SK-N-SH (cell line): ENCODE measurements at regions not wholly inside any gene's neighbourhood (a gene's known extent, or its start where the extent isn't known, plus 50 kb on each side); places are given as distances from the start of the nearest gene placed in this dataset.

Experiments
- CTCF ChIA-PET: fragments of 300-600, 350-600 bp; formaldehyde crosslinking; extraction: SDS; loops from one replicate; lab custom pipeline; 2021; lab: Yijun Ruan, JAX
- POLR2A ChIA-PET: fragments of 350-600 bp; sonication (Branson Sonifier 250); formaldehyde crosslinking; extraction: SDS; loops from one replicate; lab custom pipeline; 2020; ENCODE audit warnings: antibody characterized with exemption, inconsistent platforms; lab: Yijun Ruan, JAX
- DNase-seq: peaks from one replicate; pipeline ENCODE4 v3.0.0; 2012
- H2AFZ ChIP-seq: fragments of 200-600 bp; sonication (generic); 2 replicates; pipeline ENCODE4 v1.8.1; 2016; ENCODE audit warnings: antibody characterized with exemption, mild to moderate bottlenecking, low read depth
- H3F3A ChIP-seq: fragments of 200-600 bp; sonication (generic); replicated peaks from 2 replicates; pipeline ENCODE3; 2016; ENCODE audit warnings: antibody characterized with exemption, mild to moderate bottlenecking; ENCODE audit not compliant: insufficient read depth
- H3K27ac ChIP-seq, 2 experiments: fragments of 200-500 bp in 1 of 2; fragments of 200-600 bp in 1 of 2; sonication (Bioruptor generic) in 1 of 2; sonication (generic), shearing (Covaris generic) in 1 of 2; 2 replicates each; pipeline versions ENCODE4 v1.5.1 to v1.6.1; 2014 to 2016; ENCODE audit warnings: low read depth in 2 of 2, inconsistent platforms in 1 of 2, low read length in 1 of 2, mild to moderate bottlenecking in 1 of 2, mixed read lengths in 1 of 2
- H3K27me3 ChIP-seq: fragments of 200-600 bp; sonication (generic), shearing (Covaris generic); 2 replicates; pipeline ENCODE4 v1.6.1; 2016; ENCODE audit warnings: mixed run types; ENCODE audit not compliant: insufficient read depth
- H3K36me3 ChIP-seq, 2 experiments: fragments of 200-500 bp in 1 of 2; fragments of 200-600 bp in 1 of 2; sonication (Bioruptor generic) in 1 of 2; sonication (generic) in 1 of 2; replicated peaks in 1 of 2; 2 replicates each; pipeline versions ENCODE3 to v1.5.1; 2014 to 2016; ENCODE audit warnings: low read length in 1 of 2, mild to moderate bottlenecking in 1 of 2; ENCODE audit not compliant: insufficient read depth in 2 of 2, control insufficient read depth in 1 of 2
- H3K4me1 ChIP-seq, 2 experiments: fragments of 200-500 bp in 1 of 2; fragments of 200-600 bp in 1 of 2; sonication (Bioruptor generic) in 1 of 2; sonication (generic), shearing (Covaris generic) in 1 of 2; 2 replicates each; pipeline versions ENCODE4 v1.5.1 to v1.6.1; 2014 to 2016; ENCODE audit warnings: low read depth in 1 of 2, low read length in 1 of 2, mixed run types in 1 of 2; ENCODE audit not compliant: insufficient read depth in 2 of 2, control insufficient read depth in 1 of 2
- H3K4me2 ChIP-seq: fragments of 200-600 bp; sonication (generic), shearing (Covaris generic); 2 replicates; pipeline ENCODE4 v1.6.1; 2017; ENCODE audit warnings: mixed run types
- H3K4me3 ChIP-seq, 2 experiments: fragments of 200-500 bp in 1 of 2; fragments of 200-600 bp in 1 of 2; sonication (Bioruptor generic) in 1 of 2; sonication (generic), shearing (Covaris generic) in 1 of 2; 2 replicates each; pipeline versions ENCODE4 v1.5.1 to v1.8.1; 2014 to 2016; ENCODE audit warnings: low read depth in 2 of 2, inconsistent platforms in 1 of 2, low read length in 1 of 2, mild to moderate bottlenecking in 1 of 2, mixed read lengths in 1 of 2, moderate library complexity in 1 of 2
- H3K79me2 ChIP-seq: fragments of 200-600 bp; sonication (generic); 2 replicates; pipeline ENCODE4 v1.8.1; 2017; ENCODE audit warnings: mild to moderate bottlenecking; ENCODE audit not compliant: insufficient read depth
- H3K9ac ChIP-seq: fragments of 200-600 bp; sonication (generic); 2 replicates; pipeline ENCODE4 v1.6.1; 2017; ENCODE audit warnings: mixed run types
- H3K9me2 ChIP-seq: fragments of 200-600 bp; sonication (generic); 2 replicates; pipeline ENCODE4 v1.6.1; 2017; ENCODE audit warnings: mixed run types
- H3K9me3 ChIP-seq: fragments of 200-600 bp; sonication (generic); 2 replicates; pipeline ENCODE4 v1.6.1; 2017; ENCODE audit warnings: mixed run types, mild to moderate bottlenecking, moderate library complexity
- H4K20me1 ChIP-seq: fragments of 200-600 bp; sonication (generic); 2 replicates; pipeline ENCODE4 v1.6.1; 2017; ENCODE audit warnings: mild to moderate bottlenecking, mixed run types; ENCODE audit not compliant: insufficient read depth
- ELF1 ChIP-seq: IDR thresholded peaks from 2 replicates; pipeline ENCODE4 v1.4.0; 2012
- EZH2phosphoT487 ChIP-seq: fragments of 200-600 bp; sonication (generic); IDR thresholded peaks from 2 replicates; pipeline ENCODE4 v1.6.1; 2017; ENCODE audit warnings: low read depth, mixed run types, mild to moderate bottlenecking, antibody characterized with exemption, moderate library complexity, borderline replicate concordance
- JUND ChIP-seq: IDR thresholded peaks from 2 replicates; pipeline ENCODE4 v1.4.0; 2012
- MEF2A ChIP-seq: IDR thresholded peaks from 2 replicates; pipeline ENCODE4 v1.4.0; 2012; ENCODE audit warnings: low read depth, borderline replicate concordance
- NFIC ChIP-seq: IDR thresholded peaks from 2 replicates; pipeline ENCODE4 v1.4.0; 2012; ENCODE audit warnings: borderline replicate concordance
- RCOR1 ChIP-seq: fragments of 150-350 bp; IDR thresholded peaks from 2 replicates; pipeline ENCODE4 v1.6.1; 2017; ENCODE audit warnings: antibody characterized with exemption, low read length
- RFX5 ChIP-seq: IDR thresholded peaks from 2 replicates; pipeline ENCODE4 v1.6.1; 2012; ENCODE audit warnings: mild to moderate bottlenecking, improper control_type of control experiment, low read length
- RXRA ChIP-seq: IDR thresholded peaks from 2 replicates; pipeline ENCODE4 v1.4.0; 2012; ENCODE audit warnings: low read depth, mild to moderate bottlenecking, borderline replicate concordance
- SMC3 ChIP-seq: IDR thresholded peaks from 2 replicates; pipeline ENCODE4 v1.6.1; 2012; ENCODE audit warnings: low read depth, low read length, improper control_type of control experiment
- TCF12 ChIP-seq: IDR thresholded peaks from 2 replicates; pipeline ENCODE4 v1.4.0; 2012
- TEAD4 ChIP-seq: IDR thresholded peaks from 2 replicates; pipeline ENCODE4 v1.4.0; 2012; ENCODE audit warnings: mild to moderate bottlenecking, borderline replicate concordance; ENCODE audit not compliant: insufficient read depth
- ZBTB33 ChIP-seq: IDR thresholded peaks from 2 replicates; pipeline ENCODE4 v1.4.0; 2012; ENCODE audit warnings: low read depth, borderline replicate concordance
- WGBS: methylation state at CpG from one replicate; pipeline ENCODE4 v1.1.6; 2017; ENCODE audit warnings: low lambda C conversion rate; 5-methylcytosine and 5-hydroxymethylcytosine counted together
- TF ChIP-seq, protein P1 (sequence below): IDR thresholded peaks from 2 replicates; pipeline ENCODE4; 2012

DNA sequence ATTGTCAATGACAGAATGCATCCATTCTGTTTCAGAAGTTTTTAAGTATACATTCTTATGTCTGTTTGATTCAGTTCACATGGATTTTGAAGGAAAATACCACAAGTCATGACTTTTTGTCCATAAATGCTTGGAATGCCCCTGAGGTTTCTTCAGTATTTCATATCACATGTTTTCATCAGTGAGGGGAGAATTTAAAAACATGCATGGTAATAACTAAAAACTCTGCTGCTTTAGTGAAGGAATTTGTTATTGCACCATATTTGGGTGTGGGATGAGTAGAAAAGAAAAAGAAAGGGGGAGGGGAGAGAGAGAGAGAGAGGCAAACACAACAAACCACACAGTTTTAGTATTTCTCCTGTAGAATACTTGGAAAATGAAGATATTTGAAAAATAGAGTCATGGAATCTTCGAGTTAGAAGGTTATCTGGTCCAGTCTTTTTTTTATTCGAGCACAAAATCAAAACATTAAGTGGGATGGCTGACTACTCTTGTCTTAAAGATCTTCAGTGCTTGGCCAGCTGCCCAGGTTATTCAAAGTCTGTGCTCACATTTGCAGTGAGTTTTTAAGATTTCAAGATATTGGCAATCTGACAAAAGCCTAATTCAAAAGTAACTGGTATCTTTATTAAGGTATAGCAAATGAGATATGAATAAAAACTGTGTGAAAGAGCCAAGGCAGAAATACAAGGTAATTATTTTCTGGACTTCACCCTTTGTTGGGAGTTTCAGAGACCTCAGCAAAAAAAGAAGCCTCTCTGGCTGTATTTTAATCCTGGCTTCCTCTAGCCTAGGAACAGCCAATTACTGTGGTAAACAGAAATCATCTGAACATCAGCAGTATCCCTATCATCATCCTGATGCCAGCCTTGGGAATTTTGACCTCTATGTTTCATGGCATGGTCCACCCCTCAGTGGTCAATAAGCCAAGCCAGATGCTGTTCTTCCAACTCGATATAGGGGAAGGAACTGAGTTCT lies 687.9 kb upstream of the CITED2 start (continued):
- TF ChIP-seq RCOR1 (no peak; the same call in 1 of the 2 replicates), TEAD4 (peak; percentile 100), EZH2phosphoT487 (no peak), ELF1 (no peak), SMC3 (peak; percentile 5; the same call in 1 of the 2 replicates), RXRA (peak; percentile 76), TCF12 (peak; percentile 94), ZBTB33 (peak; percentile 74; the same call in 1 of the 2 replicates), JUND (peak; percentile 97), MEF2A (peak; percentile 84), RFX5 (no peak), NFIC (peak; percentile 78)

GRCh38 chr6:140061110-140062042 lies 686.9 kb upstream of the CITED2 start:
- H3K27me3 ChIP-seq = no peaks in the 10 kb centered on the region
- no peak overlapping the region for H3K4me3 ChIP-seq
- H3K4me2 ChIP-seq = peak overlapping the region; percentile 67; the same call in 1 of the 2 replicates
- H3K4me1 ChIP-seq = peaks cover 6 to 25% of the 10 kb centered on the region in 2 experiments
- no peak for DNase-seq
- ChIA-PET POLR2A (no interaction called here), CTCF (interaction anchor here (1.1 to 1.2 kb wide), 3 partner anchors 8 to 23 kb away, joined by 3 read pairs; no protein-coding TSS in a partner anchor)
- H3K9ac ChIP-seq = peak overlapping the region; percentile 58; the same call in 1 of the 2 replicates
- no peaks in the 10 kb centered on the region for H3K36me3 ChIP-seq
- 64% methylated on average over 5 of the region's 5 CpGs for WGBS
- H3K9me3 ChIP-seq = no peaks in the 10 kb centered on the region
- peak; percentile 5; the same call in 1 of the 2 replicates for TF ChIP-seq SMC3
- TF ChIP-seq, protein P1, sequence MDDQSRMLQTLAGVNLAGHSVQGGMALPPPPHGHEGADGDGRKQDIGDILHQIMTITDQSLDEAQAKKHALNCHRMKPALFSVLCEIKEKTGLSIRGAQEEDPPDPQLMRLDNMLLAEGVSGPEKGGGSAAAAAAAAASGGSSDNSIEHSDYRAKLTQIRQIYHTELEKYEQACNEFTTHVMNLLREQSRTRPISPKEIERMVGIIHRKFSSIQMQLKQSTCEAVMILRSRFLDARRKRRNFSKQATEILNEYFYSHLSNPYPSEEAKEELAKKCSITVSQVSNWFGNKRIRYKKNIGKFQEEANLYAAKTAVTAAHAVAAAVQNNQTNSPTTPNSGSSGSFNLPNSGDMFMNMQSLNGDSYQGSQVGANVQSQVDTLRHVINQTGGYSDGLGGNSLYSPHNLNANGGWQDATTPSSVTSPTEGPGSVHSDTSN = no peak
- TF ChIP-seq, all 33 proteins: peak for 1
- Histone ChIP-seq H3K79me2 (no peaks in the 10 kb centered on the region), H4K20me1 (no peaks in the 10 kb centered on the region), H2AFZ (peak overlapping the region; percentile 65; the same call in 1 of the 2 replicates), H3K9me2 (no peaks in the 10 kb centered on the region), H3K27ac (peak overlapping the region; percentile 90; a peak in 3 of 4 replicates), H3F3A (peaks cover 38% of the 10 kb centered on the region)
